ENCODE measurements at regions not wholly inside any gene's neighbourhood (a gene's known extent, or its start where the extent isn't known, plus 50 kb on each side); places are given as distances from the start of the nearest gene placed in this dataset.
A peak's percentile ranks its signal among the peaks of the same experiment; 100 is the strongest.
"Not testable (repeated sequence)": the region's sequence is repeated elsewhere in the genome, so short reads cannot be mapped to it uniquely, and the experiment has no call there.

DNA sequence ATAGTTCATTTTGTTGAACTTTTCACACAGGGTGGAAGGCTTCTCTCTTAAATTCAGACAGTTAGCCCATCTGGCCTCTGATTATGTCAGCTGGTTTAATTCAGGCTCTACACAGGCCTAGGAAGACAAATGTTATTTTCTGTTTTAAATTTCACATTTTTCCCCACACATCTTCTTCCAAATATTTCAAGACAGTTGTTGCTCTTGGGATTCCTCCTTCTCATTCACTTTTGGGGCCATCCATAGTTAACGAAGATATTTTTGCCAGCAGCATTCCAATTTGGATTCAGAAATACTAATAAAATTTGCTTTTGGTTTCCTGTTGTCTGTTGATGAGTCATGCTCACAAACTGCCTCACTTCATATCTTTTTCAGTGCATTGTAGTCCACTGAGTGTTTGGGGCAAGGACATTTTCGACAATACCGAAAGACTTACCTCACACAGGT is 475.4 kb downstream of the DMAC1 start:
- Mint-ChIP-seq H3K9me3 (ENCODE audit: low read depth) (no peaks in the 10 kb centered on the region), H3K4me1 (ENCODE audit: low read depth) (no peaks in the 10 kb centered on the region), H3K27ac (no peak overlapping the region), H3K4me3 (no peak overlapping the region), H3K27me3 (peaks cover 4% of the 10 kb centered on the region), H3K36me3 (no peaks in the 10 kb centered on the region)

DNA sequence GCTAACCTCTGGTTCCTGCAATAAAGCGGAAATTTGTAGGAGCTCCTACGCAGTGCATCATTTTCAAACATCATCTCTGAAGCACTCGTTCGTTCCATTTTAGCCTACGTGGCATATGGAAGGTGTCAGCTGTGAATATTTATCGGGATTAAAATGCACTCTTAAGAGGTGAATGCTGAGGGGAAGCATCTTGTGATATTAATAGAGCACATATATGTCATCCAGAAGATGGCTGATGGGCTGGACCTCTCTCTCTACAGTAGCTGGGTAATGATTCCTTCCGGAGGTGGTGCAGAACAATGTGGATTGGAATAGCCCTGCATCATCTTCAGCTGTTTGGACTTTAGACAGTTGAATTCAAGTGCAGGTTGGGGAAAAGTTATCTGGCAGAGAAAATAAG is 478.7 kb downstream of the DMAC1 start:
- H3K36me3 Mint-ChIP-seq: no peaks in the 10 kb centered on the region
- H3K4me1 Mint-ChIP-seq (ENCODE audit: low read depth): no peaks in the 10 kb centered on the region
- H3K9me3 Mint-ChIP-seq (ENCODE audit: low read depth): no peaks in the 10 kb centered on the region
- H3K27ac Mint-ChIP-seq: no peak overlapping the region
- H3K27me3 Mint-ChIP-seq: peaks cover 17% of the 10 kb centered on the region
- no peak overlapping the region for H3K4me3 Mint-ChIP-seq

DNA sequence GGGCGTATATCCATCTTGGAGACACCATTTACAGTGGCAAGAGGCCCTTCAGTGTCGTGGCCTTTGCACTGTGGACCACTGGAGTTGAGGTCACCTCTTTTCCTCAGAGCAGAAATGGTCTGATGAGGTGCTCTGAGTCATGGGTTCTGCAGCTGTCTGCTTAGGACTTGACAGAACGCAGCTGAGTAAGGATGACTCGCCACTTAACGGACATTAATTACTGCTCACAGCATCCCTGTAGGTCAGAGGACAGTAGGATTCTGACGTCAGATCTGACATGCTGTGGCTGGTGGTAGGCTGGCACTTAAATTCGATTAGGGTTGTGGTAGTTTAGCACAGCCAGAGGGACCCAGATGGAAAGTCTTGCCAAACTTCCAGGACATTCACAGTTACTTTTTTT is 479.4 kb downstream of the DMAC1 start:
- Mint-ChIP-seq H3K27me3 (peaks cover 17% of the 10 kb centered on the region), H3K4me1 (ENCODE audit: low read depth) (no peaks in the 10 kb centered on the region), H3K4me3 (no peak overlapping the region), H3K36me3 (no peaks in the 10 kb centered on the region), H3K27ac (no peak overlapping the region), H3K9me3 (ENCODE audit: low read depth) (peaks cover 4% of the 10 kb centered on the region)

DNA sequence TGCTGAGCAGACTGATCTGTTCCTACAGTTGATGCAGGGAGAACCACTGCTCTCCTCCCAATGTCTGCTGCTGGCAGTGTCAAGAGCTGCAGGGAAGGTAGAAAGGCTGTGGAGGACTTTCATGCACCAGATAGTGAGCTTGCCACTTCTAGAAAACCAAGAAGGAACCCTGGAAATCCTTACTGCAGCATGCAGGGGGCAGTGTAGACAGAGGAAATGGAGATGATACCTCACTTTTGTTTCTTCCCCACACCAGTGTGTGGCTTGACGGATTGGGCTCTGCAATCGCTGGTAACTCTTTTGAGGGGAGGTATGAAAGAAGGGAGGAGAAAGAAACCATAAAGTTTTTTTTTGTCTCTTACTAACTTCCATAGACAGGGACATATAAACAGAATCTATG is 480.7 kb downstream of the DMAC1 start:
- H3K9me3 Mint-ChIP-seq (ENCODE audit: low read depth): peaks cover 5% of the 10 kb centered on the region
- H3K27me3 Mint-ChIP-seq: peaks cover 17% of the 10 kb centered on the region
- no peaks in the 10 kb centered on the region for H3K36me3 Mint-ChIP-seq
- no peak overlapping the region for H3K27ac Mint-ChIP-seq
- no peaks in the 10 kb centered on the region for H3K4me1 Mint-ChIP-seq (ENCODE audit: low read depth)
- H3K4me3 Mint-ChIP-seq: no peak overlapping the region

DNA sequence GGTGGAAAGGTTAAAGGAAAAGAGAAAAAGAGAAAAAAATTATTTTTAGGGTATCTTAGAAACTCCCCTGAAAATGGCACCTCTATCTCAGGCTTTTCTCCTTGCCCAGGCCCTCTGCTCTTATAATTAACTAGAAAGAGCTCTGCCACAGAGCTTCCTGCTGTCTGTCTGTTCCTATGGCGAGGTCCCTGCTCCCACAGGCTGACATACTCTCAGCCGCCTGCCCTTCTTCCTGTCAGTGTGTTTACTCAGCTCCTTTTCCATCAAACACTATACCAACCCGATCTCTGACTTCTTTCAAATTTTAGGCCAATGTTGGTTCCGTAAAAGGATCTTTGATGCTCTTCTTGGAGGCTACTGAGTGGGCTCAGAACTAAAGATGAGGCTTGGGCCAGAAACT is 482.6 kb downstream of the DMAC1 start:
- Mint-ChIP-seq H3K36me3 (peaks cover 8% of the 10 kb centered on the region), H3K9me3 (ENCODE audit: low read depth) (peaks cover 18% of the 10 kb centered on the region), H3K4me3 (no peak overlapping the region), H3K4me1 (ENCODE audit: low read depth) (no peaks in the 10 kb centered on the region), H3K27ac (no peak overlapping the region), H3K27me3 (peaks cover 18% of the 10 kb centered on the region)

DNA sequence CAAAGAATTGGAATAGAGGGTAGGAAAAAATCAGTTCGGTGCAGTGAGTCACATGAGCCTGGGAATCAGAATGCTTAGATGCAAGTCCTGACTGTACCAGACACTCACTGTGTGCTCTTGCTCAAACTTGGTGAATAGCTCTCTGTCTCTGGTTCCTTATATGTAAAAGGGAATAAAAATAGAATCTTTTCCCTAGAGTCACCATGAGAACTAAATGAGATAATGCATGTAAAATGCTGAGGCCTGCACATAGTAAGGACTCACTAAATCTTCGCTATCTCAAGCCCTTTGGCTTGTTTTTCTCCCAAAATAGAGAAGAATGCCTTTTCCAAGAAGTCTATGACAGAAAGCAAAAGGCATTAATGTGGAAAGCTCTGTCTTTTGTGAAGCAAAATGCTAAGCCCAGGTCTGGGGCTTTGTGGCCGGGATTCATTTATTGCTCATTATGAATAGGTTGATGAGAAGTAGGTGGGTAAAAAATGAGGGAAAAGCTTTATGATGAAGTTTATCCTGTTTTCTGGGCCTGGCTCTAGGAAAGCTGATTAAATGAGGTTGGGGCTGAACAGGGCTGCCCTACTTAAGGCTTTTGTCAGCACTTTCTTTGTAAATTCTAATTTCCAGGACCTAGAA is 483.3 kb downstream of the DMAC1 start:
- H3K36me3 Mint-ChIP-seq: peaks cover 8% of the 10 kb centered on the region
- no peaks in the 10 kb centered on the region for H3K4me1 Mint-ChIP-seq (ENCODE audit: low read depth)
- peaks cover 15% of the 10 kb centered on the region for H3K27me3 Mint-ChIP-seq
- H3K4me3 Mint-ChIP-seq: no peak overlapping the region
- peaks cover 21% of the 10 kb centered on the region for H3K9me3 Mint-ChIP-seq (ENCODE audit: low read depth)
- H3K27ac Mint-ChIP-seq: no peak overlapping the region

DNA sequence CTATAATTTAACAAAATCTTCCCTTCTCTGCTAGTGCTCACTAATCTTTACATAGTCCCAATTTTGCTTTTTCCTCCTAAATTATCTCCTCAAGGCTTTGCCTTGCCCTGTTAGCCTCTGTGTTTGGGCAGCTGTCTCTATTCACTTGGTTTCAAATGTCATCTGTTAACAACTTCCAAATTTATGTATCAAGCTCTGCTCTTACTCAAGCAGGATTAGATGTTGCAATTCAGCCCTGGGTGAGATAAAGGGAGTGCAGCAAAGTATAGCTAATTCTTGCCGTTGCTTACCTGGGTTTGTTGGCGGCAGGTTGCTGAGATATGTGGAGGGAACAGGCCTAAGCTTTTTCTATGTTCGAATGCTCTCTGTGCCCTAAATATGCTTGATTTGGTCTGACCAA is 483.8 kb downstream of the DMAC1 start:
- Mint-ChIP-seq H3K4me3 (no peak overlapping the region), H3K27me3 (peaks cover 15% of the 10 kb centered on the region), H3K27ac (no peak overlapping the region), H3K36me3 (peaks cover 11% of the 10 kb centered on the region), H3K4me1 (ENCODE audit: low read depth) (no peaks in the 10 kb centered on the region), H3K9me3 (ENCODE audit: low read depth) (peaks cover 26% of the 10 kb centered on the region)

DNA sequence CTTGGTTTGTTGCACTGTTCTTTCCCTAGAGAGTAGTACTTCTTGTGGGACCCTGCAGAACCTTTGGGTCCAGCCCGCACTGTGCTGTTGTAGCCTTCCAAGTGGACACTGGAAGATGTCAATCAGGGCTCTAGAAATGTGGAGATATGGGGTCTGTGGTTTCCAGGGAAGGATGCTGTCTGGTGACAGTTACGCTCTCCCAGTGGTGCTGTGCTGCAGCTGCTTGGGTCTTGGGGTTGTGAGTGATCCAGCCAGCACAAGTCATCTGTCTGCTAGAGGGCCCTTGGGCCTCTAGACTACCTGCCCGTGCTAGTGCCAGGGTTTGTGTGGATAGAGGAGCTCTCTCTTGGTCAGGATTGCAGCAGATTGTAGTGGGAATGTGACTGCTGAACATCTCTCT is 484.5 kb downstream of the DMAC1 start:
- Mint-ChIP-seq H3K4me1 (ENCODE audit: low read depth) (no peaks in the 10 kb centered on the region), H3K27ac (no peak overlapping the region), H3K9me3 (ENCODE audit: low read depth) (peaks cover 32% of the 10 kb centered on the region), H3K36me3 (peaks cover 11% of the 10 kb centered on the region), H3K27me3 (peaks cover 15% of the 10 kb centered on the region), H3K4me3 (no peak overlapping the region)

DNA sequence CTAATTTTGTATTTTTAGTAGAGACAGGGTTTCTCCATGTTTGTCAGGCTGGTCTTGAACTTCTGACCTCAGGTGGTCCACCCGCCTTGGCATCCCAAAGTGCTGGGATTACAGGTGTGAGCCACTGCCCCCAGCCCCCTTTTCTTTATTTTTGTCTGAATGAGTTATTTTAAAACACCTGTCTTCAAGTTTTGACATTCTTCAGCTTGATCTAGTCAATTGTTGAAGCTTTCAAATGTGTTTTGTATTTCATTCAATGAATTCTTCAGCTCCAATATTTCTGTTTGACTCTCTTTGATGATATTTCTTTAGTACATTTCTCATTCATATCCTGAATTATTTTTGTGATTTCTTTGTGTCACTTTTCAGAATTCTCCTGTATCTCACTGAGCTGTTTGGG is 486.2 kb downstream of the DMAC1 start:
- H3K4me1 Mint-ChIP-seq (ENCODE audit: low read depth): no peaks in the 10 kb centered on the region
- no peak overlapping the region for H3K4me3 Mint-ChIP-seq
- peaks cover 17% of the 10 kb centered on the region for H3K36me3 Mint-ChIP-seq
- peaks cover 43% of the 10 kb centered on the region for H3K9me3 Mint-ChIP-seq (ENCODE audit: low read depth)
- H3K27me3 Mint-ChIP-seq: peaks cover 13% of the 10 kb centered on the region
- H3K27ac Mint-ChIP-seq: no peak overlapping the region

DNA sequence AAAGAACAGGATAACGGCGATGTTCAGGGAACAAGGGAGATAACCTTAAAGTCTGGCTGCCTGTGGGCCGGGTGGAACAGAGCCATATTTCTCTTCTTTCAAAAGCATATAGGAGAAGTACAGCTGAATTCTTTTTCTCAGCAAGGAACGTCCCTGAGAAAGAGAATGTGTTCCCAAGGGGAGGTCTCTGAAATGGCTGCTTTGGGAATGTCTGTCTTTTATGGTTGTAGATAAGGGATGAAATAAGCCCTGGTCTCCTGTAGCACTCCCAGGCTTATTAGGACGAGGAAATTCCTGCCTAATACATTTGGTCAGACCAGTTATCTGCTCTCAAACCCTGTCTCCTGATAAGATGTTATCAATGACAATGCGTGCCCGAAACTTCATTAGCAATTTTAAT is 490.5 kb downstream of the DMAC1 start:
- H3K4me3 Mint-ChIP-seq; H3K27me3 Mint-ChIP-seq; H3K4me1 Mint-ChIP-seq (ENCODE audit: low read depth); H3K27ac Mint-ChIP-seq: not testable (repeated sequence)
- H3K9me3 Mint-ChIP-seq (ENCODE audit: low read depth): peaks cover 47% of the 10 kb centered on the region
- peaks cover 18% of the 10 kb centered on the region for H3K36me3 Mint-ChIP-seq

DNA sequence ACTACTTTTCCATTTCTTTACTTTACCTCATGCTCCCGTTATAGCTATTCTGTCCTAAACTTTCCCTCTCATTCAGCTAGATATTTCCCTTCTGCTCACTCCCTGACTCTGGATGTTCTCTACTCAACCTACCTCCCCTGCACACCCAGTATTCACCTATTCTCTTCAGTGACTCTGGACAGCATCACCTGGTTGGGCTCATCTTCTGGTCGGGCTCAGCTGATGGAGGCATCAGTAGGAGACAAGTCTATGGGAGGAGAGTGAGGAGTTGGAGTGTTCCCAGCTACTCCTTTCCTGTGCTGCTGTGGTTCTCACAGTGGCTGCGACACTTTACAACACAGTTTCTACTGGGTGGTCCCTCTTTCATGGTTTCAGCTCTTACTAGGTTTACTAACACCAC is 493.9 kb downstream of the DMAC1 start:
- H3K36me3 Mint-ChIP-seq: peaks cover 7% of the 10 kb centered on the region
- H3K9me3 Mint-ChIP-seq (ENCODE audit: low read depth): peaks cover 24% of the 10 kb centered on the region
- H3K4me1 Mint-ChIP-seq (ENCODE audit: low read depth): no peaks in the 10 kb centered on the region
- no peak overlapping the region for H3K4me3 Mint-ChIP-seq
- no peak overlapping the region for H3K27ac Mint-ChIP-seq
- H3K27me3 Mint-ChIP-seq: peaks cover 8% of the 10 kb centered on the region

DNA sequence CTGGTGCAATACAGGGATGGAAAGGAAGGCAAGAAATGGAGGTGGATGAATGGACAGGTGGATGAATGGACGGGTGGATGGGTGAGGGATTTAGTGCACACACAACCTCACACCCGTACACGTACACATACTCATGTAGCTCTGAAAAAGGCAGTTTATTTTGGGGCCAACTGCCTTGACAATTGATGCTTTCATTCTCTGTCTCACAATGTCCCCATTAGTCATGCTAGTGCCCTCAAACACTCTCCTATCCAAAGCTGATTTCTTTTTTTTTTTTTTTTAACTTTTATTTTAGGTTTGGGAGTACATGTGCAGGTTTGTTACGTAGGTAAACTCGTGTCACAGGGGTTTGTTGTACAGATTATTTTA is 495.0 kb downstream of the DMAC1 start:
- peaks cover 13% of the 10 kb centered on the region for H3K9me3 Mint-ChIP-seq (ENCODE audit: low read depth)
- no peaks in the 10 kb centered on the region for H3K4me1 Mint-ChIP-seq (ENCODE audit: low read depth)
- peaks cover 8% of the 10 kb centered on the region for H3K27me3 Mint-ChIP-seq
- H3K27ac Mint-ChIP-seq: no peak overlapping the region
- H3K4me3 Mint-ChIP-seq: no peak overlapping the region
- peaks cover 4% of the 10 kb centered on the region for H3K36me3 Mint-ChIP-seq

DNA sequence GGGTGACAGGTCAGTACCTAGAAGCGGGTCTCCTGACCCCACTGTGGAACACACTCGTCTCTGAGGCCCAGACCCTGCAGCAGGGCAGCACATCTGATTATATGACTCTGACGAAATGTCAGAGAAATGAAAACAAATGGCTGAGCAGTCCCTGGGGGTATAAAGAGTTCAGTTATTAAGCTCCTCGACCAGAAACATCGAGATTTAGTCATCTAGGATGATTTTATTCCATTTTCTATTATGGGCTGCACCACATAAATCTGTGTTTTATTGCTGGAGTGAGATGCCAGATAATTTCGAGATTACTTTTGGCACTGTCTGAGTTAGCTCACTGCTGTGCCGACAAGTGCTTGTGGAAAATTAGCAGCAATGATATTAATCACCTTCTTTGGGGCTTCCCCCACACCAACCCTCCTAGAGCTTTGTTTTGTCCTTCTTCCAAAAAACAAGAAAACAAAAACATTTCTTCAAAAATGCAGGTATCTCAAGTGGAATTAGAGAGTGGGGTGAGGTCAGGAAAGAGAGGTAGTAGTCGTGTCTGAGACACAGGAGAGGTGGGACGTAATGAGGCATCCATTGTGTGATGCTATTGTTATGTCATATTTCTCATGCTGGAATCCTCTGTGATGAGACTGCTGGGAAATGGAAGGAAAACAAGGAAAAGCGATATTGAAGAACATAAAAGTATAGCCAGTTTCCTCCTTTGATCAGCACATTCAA is 495.5 kb downstream of the DMAC1 start:
- H3K27ac Mint-ChIP-seq: no peak overlapping the region
- H3K9me3 Mint-ChIP-seq (ENCODE audit: low read depth): peaks cover 13% of the 10 kb centered on the region
- H3K4me1 Mint-ChIP-seq (ENCODE audit: low read depth): no peaks in the 10 kb centered on the region
- H3K36me3 Mint-ChIP-seq: peaks cover 2% of the 10 kb centered on the region
- no peak overlapping the region for H3K4me3 Mint-ChIP-seq
- peaks cover 8% of the 10 kb centered on the region for H3K27me3 Mint-ChIP-seq

DNA sequence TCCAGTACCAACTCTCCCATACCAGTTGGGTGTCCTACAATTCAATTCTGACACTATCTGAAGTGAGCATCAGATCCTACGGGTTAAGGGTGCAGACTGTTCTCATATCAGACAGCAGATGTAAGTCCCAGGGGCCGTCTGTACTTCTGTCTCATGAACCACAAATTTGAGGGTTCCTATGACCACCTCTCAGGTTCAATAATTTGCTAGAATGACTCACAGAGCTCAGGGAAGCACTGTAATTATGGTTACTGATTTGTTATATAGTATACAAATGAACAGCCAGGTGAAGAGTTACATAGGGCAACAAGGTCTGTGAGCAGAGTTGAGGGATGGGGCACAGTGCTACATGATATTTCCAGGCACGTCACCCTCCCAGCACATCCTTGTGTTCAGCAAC is 499.1 kb downstream of the DMAC1 start:
- Mint-ChIP-seq H3K4me1 (ENCODE audit: low read depth) (peaks cover 15% of the 10 kb centered on the region), H3K27ac (no peak overlapping the region), H3K36me3 (no peaks in the 10 kb centered on the region), H3K9me3 (ENCODE audit: low read depth) (no peaks in the 10 kb centered on the region), H3K4me3 (no peak overlapping the region), H3K27me3 (peaks cover 7% of the 10 kb centered on the region)

DNA sequence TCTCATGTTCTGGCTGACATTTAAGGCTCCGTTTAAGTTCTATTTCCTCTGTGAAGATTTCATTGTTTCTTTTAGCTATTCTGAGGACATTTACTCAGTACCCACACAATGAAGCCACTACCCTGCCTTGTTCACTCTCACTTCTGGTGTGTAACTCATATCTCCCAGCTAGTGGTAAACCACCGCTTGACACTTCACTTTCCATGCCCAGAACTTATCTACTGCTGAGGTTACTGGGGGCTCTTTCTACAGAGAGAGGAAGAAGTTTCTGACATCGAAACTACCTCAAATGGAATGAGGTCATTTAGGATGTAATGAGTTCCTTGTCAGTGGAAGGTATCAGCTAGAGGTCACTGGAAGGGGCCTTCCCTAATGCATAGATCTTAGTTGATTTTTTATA is 501.5 kb downstream of the DMAC1 start:
- H3K9me3 Mint-ChIP-seq (ENCODE audit: low read depth): no peaks in the 10 kb centered on the region
- peaks cover 15% of the 10 kb centered on the region for H3K4me1 Mint-ChIP-seq (ENCODE audit: low read depth)
- H3K27me3 Mint-ChIP-seq: peaks cover 3% of the 10 kb centered on the region
- peak overlapping the region; percentile 48 for H3K4me3 Mint-ChIP-seq
- peak overlapping the region; percentile 64 for H3K27ac Mint-ChIP-seq
- H3K36me3 Mint-ChIP-seq: no peaks in the 10 kb centered on the region

DNA sequence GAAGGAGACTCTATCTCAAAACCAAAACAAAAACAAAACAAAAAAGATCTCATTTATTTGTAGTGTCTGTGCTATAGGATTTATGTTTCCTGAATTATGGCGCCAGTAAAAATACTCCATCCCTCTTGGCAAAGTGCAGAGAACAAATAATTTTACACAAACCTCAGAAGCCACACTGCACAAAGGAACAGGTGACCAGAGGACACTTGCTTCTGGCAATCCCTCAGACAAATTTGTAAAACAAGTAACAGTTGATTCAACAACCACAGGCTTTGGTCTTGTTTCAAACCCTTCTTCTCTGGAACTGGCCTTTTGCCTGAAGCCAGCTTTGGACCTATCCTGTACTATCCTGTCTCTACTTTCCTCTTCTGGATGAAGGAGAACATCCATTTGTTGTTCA is 502.1 kb downstream of the DMAC1 start:
- Mint-ChIP-seq H3K4me3 (peak overlapping the region; percentile 48), H3K4me1 (ENCODE audit: low read depth) (peaks cover 16% of the 10 kb centered on the region), H3K27ac (peak overlapping the region; percentile 64), H3K27me3 (peaks cover 3% of the 10 kb centered on the region), H3K36me3 (no peaks in the 10 kb centered on the region), H3K9me3 (ENCODE audit: low read depth) (no peaks in the 10 kb centered on the region)

All from activated naive CD8-positive, alpha-beta T cell (primary cell).